GM21526 (cell line): ENCODE measurements at regions not wholly inside any gene's neighbourhood (a gene's known extent, or its start where the extent isn't known, plus 50 kb on each side); places are given as distances from the start of the nearest gene placed in this dataset.
A peak's percentile ranks its signal among the peaks of the same experiment; 100 is the strongest.

ENCODE experiments used
- ATAC-seq: cut with Tn5 transposase; IDR thresholded peaks from one replicate; pipeline ENCODE4 v1.9.1; 2021; ENCODE audit warnings: moderate library complexity; ENCODE audit not compliant: unreplicated experiment, low FRiP score

DNA sequence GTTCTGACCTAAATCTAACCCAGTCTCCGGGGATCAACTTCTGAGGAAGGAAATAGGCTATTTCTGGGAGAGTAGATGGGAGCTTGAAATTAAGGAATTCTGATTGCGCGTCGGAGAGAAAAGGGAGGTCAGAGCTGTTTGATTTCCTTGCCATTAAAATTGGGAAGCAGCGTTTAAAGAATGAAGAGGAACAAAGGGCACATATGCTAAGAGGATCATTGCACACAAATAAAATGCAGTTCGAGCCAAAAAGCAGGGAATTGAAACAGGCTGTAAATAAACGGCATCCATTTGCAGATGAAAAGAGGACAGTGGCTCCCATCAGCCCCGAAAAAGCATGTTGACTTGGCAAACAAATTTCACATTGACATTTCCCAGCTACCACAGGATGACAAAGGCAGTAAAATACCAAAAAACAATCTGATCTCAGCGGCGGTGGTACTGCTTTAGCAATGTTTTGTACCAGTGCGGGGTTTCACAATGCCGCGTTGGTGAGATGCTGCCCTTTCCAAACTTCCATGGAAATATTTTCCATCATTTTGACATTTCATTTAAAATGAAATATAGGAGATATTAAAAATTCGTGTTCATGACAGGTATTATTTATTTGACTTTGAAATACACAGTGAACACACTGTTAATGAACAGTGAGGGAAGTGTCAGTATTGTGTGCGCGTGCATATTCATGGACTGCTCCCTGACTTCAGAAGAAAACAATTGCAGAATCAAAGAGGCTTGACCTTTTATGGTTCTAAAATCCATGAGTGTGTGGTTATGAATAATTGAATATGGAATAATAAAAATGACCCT is 108.8 kb downstream of the SQOR start:
- ATAC-seq, result no peak

DNA sequence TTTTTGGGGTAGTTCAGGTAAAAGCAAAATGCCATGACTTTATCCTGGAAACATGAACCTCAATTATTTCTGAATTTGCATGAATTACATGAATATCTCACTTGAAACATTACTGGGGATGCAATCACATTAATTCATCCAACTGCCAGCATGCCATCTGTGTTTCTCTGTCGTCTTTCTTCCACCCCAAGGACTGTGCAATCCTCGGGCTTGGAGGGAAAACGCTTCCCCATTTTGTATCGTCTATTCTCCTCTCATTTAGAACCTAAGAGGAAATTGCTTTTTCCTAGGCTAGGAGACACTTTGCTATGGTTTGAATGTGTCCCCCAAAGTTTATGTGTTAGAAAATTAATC is 109.4 kb downstream of the SQOR start:
- ATAC-seq, result no peak

GRCh38 chr15:45747426-45747825 is 112.6 kb downstream of the SQOR start:
- no peak for ATAC-seq

DNA sequence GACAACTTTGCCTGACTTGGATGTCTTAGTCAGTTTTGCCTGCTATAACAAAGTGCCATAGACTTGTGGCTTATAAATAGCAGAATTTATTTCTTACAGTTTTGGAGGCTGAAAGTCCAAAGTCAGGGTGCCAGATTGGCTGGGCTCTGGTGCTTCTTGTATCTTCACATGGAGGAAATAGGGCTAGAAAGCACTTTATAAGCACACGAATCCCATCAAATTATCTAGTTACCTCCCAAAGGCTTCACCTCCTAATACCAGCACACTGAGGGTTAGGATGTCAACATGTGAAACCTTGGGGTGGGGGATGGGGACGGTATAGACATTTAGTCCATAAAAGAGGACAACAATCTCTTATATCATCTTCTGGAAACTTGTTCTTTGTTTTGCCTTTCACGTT is 116.8 kb downstream of the SQOR start:
- no peak for ATAC-seq

DNA sequence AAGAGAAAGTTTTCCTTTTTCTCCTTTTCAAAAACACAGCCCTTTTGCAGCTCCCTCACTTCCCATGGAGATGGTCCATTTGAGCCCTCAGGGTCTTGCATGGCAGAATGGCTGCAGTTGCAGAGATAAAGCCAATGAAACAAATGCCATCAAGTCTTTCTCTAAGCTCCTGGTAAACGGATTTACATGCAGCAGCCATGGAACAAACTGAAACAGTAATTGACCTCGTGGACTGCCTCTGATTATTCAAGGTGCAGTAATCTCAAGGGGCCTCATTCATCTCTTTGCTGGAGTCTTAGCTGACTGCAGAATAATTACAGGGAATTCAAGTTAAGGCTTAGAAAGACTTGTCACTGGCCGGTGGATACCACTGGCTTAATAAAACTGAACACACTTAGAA is 125.1 kb downstream of the SQOR start:
- no peak for ATAC-seq

GRCh38 chr15:45762726-45763125 is 127.9 kb downstream of the SQOR start:
- no peak for ATAC-seq

DNA sequence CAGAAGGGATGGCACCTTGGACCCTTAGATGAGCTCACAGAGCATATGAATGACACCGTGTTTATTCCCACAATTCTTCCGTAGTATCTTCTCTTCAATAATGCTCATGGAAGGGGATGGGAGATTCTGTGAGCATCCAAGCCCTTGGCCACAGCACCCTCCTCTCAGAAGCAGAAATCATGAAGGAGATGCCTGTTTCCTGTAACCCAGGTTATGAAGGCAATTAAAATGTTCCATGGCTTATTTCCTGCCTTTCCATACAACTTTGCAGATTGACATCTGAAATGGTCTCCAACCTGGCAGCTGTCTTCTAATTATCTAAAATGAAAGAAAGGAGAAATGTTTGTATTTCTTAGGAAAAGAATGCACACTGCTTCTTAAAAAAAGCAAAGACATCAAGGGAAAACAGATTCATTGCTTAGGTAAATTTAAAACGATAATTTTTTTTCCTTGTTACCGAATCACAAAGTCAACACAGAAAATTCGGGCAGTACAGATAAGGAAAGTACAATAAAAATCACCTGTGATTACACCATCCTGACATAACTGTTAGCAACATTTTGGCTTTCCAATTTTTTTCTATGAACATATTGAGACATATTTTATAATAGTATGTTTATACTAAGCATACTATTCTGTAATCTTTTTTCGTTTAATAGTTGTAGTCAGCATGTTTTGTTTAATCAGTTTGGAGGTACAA is 128.5 kb downstream of the SQOR start:
- ATAC-seq, result no peak

DNA sequence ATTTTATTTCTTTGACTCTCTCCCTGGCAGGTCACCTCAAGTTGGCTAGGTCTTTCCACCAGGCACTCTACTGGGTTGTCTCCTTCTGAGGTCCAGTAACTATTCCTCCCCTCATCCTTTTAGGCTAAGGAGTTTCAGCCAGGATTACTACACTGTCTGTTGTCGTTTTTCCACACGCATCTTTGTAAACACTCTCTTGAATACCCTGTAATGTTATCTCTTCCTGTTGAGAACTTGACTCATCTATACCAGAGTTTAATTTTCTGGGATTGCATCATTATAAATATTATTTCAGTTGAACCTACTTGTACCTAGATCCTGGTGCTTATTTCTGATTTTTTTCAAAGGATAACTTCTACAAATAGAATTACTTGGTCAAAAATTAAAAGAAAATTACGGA is 138.3 kb downstream of the SQOR start:
- ATAC-seq, result no peak

- ATAC-seq, result no peak
Observed at GRCh38 chr15:45776772-45777171, 141.9 kb downstream of the SQOR start.

- no peak for ATAC-seq
Observed at GRCh38 chr15:45777781-45778180, 143.0 kb downstream of the SQOR start.

GRCh38 chr15:45780352-45780751 is 145.5 kb downstream of the SQOR start:
- ATAC-seq, result no peak

- no peak for ATAC-seq
Observed at GRCh38 chr15:45784656-45785055, 149.8 kb downstream of the SQOR start.

DNA sequence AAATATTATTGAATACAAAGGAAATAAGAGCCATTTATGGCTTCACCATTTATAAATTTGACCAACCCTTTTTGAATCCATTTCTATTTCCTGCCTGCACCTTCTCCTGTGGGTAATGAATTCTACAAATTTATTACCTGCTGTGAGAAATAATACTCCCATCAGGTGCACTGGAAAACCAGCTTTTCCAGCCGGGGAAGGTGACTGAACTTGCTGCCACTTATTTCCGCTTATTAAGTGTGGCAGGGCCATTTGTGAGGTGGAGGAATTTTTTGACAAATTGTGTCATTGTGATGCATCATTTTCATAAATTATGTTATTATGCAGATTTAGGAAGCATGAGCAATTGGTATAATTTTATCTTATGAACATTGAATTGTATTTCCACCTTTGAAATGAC is 151.1 kb downstream of the SQOR start:
- no peak for ATAC-seq

DNA sequence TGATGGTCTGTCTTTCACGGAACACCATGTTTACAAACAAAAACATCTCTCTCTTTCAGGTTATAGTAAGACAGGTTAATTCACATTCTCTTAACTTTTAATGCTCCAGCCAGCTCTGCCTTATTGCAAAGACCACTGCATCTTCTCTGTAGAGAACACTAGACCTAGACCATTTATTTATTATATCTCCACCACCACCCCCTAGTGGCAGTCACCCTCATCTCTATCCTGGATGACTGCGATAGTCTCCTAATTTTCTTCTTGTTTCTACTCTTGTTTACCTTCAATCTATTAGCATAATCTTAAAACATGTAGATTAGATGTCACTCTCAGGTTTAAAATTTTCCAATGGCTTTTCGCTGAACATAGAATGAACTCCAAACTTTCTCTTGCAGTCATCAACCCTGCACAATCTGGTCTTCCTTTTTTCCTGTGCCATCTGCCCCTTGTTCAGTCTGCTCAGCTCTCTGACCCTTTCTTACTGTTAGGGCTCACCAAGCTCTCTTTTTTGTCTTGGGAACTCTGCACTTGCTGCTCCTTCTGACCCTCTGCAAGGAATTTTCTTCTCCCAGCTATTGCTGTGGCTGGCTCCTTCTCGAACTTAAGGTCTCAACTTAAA is 155.6 kb downstream of the SQOR start:
- ATAC-seq, result no peak

DNA sequence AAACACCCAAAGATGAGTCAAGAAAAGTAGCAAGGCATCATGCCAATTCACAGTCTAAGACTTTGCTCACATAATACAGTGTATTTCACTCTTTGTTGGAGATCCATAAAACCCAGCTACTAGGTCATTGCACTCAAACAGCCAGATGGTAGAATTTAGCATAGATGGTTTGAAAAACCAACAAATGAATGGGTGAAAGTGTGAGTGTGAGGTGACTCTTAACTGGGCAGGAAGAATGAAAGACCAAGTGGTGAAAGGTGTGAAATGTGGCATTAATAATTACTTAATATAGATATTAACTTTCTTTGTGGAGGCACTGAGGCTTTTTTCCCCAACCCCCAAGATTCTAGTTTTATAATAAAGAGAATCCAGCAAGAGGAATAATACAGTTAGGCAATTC is 159.5 kb downstream of the SQOR start:
- no peak for ATAC-seq

GRCh38 chr15:45794712-45795439 is 160.0 kb downstream of the SQOR start:
- ATAC-seq, result no peak

- no peak for ATAC-seq
Observed at GRCh38 chr15:45795440-45796069, 160.7 kb downstream of the SQOR start.

- no peak for ATAC-seq
Observed at GRCh38 chr15:45796433-45796832, 161.6 kb downstream of the SQOR start.

DNA sequence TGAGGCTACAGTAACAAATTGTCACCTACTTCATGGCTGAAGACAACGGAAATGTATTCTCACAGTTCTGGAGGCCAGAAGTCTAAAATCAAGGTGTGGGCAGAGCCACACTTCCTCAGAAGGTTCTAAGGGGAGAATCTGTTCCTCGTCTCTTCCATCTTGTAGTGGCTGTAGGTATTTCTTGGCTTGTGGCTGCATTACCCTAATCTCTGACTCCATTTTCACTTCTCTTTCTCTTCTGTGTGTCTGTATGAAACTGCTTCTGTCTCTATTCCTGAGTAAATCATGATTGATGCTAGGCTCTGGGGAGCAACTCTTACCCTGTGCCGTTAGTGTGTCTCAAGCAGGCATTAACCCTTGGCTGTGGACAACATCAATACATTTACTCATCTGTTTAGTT is 164.7 kb downstream of the SQOR start:
- ATAC-seq, result peak; percentile 82

GRCh38 chr15:45801543-45801942 is 166.7 kb downstream of the SQOR start:
- ATAC-seq, result no peak

- ATAC-seq, result no peak
Observed at GRCh38 chr15:45802140-45802539, 167.3 kb downstream of the SQOR start.
